B cell (primary cell): ENCODE measurements at regions not wholly inside any gene's neighbourhood (a gene's known extent, or its start where the extent isn't known, plus 50 kb on each side); places are given as distances from the start of the nearest gene placed in this dataset.

ENCODE experiments used
- EZH2 ChIP-seq: IDR thresholded peaks from 2 replicates; pipeline ENCODE4 v1.6.1; 2012; ENCODE audit warnings: borderline replicate concordance, low read depth, mild to moderate bottlenecking, moderate library complexity, low read length; ENCODE audit not compliant: insufficient read depth, poor library complexity, severe bottlenecking
- TF ChIP-seq, protein P1 (sequence below): fragments of 200-600 bp; IDR thresholded peaks from one replicate; pipeline ENCODE4 v1.8.0; 2022; ENCODE audit warnings: antibody characterized with exemption, mild to moderate bottlenecking

DNA sequence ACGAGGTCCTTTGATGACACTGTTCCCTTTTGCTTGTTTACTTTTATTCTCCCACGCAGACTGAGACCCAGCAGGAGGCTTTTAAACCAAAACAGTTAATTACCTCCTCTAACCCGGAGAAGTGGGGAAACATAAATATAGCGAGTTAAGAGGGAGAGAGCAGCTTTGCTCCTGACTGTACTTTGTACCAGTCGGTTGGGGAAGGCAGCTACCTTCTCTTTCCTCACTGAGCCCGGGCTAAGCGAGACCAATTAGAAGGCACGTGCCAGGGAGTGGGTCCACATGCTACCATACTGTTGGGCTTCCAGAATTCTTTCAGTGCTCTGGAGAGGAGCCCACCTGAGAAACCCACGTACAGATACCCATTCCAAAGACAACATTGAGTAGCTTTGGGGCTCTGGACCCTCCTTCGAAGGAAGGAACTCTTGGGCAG is 124.2 kb downstream of the ZIC5 start:
- TF ChIP-seq, protein P1, sequence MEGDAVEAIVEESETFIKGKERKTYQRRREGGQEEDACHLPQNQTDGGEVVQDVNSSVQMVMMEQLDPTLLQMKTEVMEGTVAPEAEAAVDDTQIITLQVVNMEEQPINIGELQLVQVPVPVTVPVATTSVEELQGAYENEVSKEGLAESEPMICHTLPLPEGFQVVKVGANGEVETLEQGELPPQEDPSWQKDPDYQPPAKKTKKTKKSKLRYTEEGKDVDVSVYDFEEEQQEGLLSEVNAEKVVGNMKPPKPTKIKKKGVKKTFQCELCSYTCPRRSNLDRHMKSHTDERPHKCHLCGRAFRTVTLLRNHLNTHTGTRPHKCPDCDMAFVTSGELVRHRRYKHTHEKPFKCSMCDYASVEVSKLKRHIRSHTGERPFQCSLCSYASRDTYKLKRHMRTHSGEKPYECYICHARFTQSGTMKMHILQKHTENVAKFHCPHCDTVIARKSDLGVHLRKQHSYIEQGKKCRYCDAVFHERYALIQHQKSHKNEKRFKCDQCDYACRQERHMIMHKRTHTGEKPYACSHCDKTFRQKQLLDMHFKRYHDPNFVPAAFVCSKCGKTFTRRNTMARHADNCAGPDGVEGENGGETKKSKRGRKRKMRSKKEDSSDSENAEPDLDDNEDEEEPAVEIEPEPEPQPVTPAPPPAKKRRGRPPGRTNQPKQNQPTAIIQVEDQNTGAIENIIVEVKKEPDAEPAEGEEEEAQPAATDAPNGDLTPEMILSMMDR, result no peak
- no peak for TF ChIP-seq EZH2
